AG04449 (cell line): ENCODE measurements at regions not wholly inside any gene's neighbourhood (a gene's known extent, or its start where the extent isn't known, plus 50 kb on each side); places are given as distances from the start of the nearest gene placed in this dataset.

Experiments used
- CTCF ChIA-PET: fragments of 350-600 bp; formaldehyde crosslinking; extraction: SDS; loops from one replicate; lab custom pipeline; 2021; ENCODE audit warnings: antibody characterized with exemption; lab: Yijun Ruan, JAX
- POLR2A ChIA-PET: fragments of 400-600, 350-600 bp; formaldehyde crosslinking; extraction: SDS; loops from one replicate; lab custom pipeline; 2020; ENCODE audit warnings: antibody characterized with exemption, inconsistent platforms; lab: Yijun Ruan, JAX
- DNase-seq: peaks from one replicate; pipeline ENCODE4 v3.0.0-alpha.2; 2010; ENCODE audit warnings: low read depth, low spot score
- H3K4me3 ChIP-seq: 2 replicates; pipeline ENCODE4 v1.5.1; 2011; ENCODE audit warnings: low read depth, mild to moderate bottlenecking, control low read depth, low read length
- TF ChIP-seq, protein P1 (sequence below): IDR thresholded peaks from one replicate; pipeline ENCODE4 v1.5.1; 2011; ENCODE audit warnings: mild to moderate bottlenecking, moderate library complexity, low read length, control low read depth, inconsistent platforms; ENCODE audit not compliant: insufficient read depth; ENCODE audit errors: missing control alignments

DNA sequence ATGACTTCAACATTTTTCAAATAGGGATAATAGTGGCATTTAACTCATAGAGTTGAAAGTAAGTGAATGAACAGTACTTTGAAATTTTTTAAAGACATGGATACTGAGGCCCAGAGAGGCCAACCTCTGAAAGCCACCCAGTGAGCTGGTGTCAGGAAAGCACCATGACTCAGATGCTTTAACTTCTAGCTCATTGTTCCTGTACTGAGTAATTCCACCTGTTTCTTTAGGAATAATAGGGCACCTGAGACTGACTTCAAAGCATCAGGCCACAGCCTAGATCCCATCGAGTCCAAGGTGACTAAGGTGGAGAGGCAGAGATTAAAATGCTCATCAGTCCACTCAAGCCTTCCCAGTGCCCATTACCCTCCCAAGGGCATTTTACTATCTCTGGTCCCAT is 491.8 kb upstream of the TENM4 start:
- DNase-seq, result no peak

DNA sequence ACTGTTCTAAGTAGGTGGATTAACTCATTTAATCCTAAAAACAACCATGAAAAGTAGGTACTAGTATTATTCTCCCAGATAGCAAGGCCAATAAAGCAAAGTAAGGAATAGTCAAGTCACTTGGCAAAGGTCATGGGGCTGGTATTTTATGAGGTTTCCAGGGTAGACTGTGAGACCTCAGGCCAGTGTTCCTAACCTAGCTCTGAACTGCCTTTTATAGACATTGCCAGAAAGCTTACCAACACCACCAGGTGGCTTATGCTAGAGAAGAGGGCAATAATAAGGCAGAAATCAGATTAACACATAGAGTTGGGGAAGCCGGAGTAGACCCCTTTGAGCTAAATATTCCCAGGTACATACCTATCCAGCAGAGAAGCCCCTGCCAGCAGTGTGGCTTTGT is 490.9 kb upstream of the TENM4 start:
- H3K4me3 ChIP-seq, result no peak overlapping the region
- ChIA-PET CTCF (interaction anchor here (0.9 kb wide), 1 partner anchor 832 kb away, joined by 3 read pairs; no protein-coding TSS in a partner anchor), POLR2A (no interaction called here)
- TF ChIP-seq, protein P1, sequence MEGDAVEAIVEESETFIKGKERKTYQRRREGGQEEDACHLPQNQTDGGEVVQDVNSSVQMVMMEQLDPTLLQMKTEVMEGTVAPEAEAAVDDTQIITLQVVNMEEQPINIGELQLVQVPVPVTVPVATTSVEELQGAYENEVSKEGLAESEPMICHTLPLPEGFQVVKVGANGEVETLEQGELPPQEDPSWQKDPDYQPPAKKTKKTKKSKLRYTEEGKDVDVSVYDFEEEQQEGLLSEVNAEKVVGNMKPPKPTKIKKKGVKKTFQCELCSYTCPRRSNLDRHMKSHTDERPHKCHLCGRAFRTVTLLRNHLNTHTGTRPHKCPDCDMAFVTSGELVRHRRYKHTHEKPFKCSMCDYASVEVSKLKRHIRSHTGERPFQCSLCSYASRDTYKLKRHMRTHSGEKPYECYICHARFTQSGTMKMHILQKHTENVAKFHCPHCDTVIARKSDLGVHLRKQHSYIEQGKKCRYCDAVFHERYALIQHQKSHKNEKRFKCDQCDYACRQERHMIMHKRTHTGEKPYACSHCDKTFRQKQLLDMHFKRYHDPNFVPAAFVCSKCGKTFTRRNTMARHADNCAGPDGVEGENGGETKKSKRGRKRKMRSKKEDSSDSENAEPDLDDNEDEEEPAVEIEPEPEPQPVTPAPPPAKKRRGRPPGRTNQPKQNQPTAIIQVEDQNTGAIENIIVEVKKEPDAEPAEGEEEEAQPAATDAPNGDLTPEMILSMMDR, result no peak
- no peak for DNase-seq

More for the DNA sequence above, 491.8 kb upstream of the TENM4 start:
- CTCF ChIA-PET, result no interaction called here
- H3K4me3 ChIP-seq, result no peak overlapping the region
- TF ChIP-seq, protein P1, result no peak
- POLR2A ChIA-PET, result no interaction called here

DNA sequence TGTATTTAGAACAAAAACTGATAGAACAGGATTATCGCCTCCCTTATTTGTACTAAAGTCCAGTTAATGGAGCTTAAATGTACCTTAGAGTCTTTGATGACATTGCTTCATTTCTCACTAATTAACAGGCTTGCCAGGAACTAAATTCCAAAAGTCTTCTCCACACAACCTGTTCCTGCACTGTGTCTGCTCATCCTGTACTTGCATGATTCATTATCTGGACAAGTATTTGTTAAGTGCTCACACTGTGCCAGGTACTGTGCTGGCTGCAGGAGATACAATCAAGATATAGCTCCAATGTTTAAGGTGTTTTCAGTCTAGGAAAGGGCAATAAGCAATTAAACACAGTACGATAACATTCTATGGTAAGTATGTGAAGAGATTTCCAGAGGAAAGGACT is 485.9 kb upstream of the TENM4 start:
- no peak overlapping the region for H3K4me3 ChIP-seq
- POLR2A ChIA-PET, result no interaction called here
- CTCF ChIA-PET, result no interaction called here
- DNase-seq, result no peak
- TF ChIP-seq, protein P1, result no peak

DNA sequence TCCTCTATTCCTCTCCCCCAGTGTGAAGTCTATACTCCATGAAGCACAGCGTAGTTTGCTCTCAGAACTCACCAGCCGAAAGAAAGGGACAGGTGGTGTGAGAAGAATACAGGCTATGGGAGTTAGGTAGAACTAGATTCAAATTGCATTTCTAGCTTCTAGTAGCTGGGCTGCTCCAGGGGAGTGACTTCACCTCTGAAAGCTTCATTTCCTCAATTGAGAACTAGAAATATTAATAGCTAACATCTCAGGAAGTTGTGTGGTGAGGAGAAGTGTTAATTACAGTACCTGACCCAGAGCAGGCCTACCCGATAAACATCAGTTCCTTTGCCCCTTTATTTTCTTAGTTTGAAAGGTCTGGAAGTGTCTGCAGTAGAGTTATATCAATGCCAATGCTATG is 484.7 kb upstream of the TENM4 start:
- ChIA-PET CTCF (no interaction called here), POLR2A (no interaction called here)
- no peak overlapping the region for H3K4me3 ChIP-seq
- no peak for DNase-seq
- TF ChIP-seq, protein P1, result no peak

DNA sequence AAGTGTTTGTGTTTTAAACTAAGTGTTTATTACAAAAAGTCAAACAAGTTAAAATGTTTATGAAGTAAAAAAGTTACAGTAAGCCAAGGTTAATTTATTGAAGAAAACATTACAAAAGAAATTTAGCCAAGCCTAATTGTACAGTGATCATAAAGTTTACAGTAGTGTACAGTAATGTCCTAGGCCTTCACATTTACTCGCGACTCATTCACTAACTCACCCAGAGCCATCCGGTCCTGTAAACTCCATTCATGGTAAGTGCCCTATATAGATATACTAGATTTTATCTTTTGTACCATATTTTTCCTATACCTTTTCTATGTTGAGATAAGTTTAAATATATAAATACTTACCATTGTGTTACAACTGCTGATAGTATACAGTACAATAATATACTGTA is 481.8 kb upstream of the TENM4 start:
- TF ChIP-seq, protein P1, result no peak
- CTCF ChIA-PET, result no interaction called here

DNA sequence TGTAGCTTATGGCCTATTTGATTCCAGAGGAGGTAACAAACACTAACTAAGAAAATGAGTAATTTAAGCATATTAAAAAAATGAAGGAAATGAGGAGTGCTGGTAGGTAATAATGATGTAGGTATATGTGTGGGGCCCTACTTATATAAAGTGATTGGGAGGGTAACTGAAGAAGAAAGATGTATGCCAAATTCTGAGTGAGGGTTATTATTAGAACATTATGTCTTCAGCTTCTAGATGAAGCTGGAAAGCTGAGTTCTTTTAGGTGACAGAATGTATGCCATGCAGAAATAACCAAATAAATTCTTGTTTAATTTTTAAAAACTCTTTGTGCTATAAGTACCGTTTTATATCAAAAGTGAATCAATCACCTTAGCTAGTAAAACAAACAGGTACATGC is 479.6 kb upstream of the TENM4 start:
- no peak overlapping the region for H3K4me3 ChIP-seq
- ChIA-PET POLR2A (no interaction called here), CTCF (interaction anchor here (1.3 kb wide), 1 partner anchor 235 kb away, joined by 3 read pairs; no protein-coding TSS in a partner anchor)
- TF ChIP-seq, protein P1, result no peak
- DNase-seq, result no peak

More for the DNA sequence above, 481.8 kb upstream of the TENM4 start:
- DNase-seq, result no peak
- POLR2A ChIA-PET, result no interaction called here
- no peak overlapping the region for H3K4me3 ChIP-seq
